ENCODE measurements at regions not wholly inside any gene's neighbourhood (a gene's known extent, or its start where the extent isn't known, plus 50 kb on each side); places are given as distances from the start of the nearest gene placed in this dataset.

GRCh38 chr2:240210198-240210965, 69.9 kb upstream of the OTOS start:
- DNase-seq, result no peak

GRCh38 chr2:240211096-240211495, 70.6 kb upstream of the OTOS start:
- DNase-seq, result no peak

- DNase-seq, result no peak
Measured at GRCh38 chr2:240211598-240212424, 71.4 kb upstream of the OTOS start.

GRCh38 chr2:240212425-240213225, 72.2 kb upstream of the OTOS start:
- no peak for DNase-seq

- DNase-seq, result no peak
Measured at GRCh38 chr2:240213226-240213475, 72.7 kb upstream of the OTOS start.

GRCh38 chr2:240213476-240214421, 73.3 kb upstream of the OTOS start:
- no peak for DNase-seq

GRCh38 chr2:240214790-240215675, 74.6 kb upstream of the OTOS start:
- no peak for DNase-seq

GRCh38 chr2:240215676-240216051, 75.2 kb upstream of the OTOS start:
- DNase-seq, result no peak

- DNase-seq, result no peak
Measured at GRCh38 chr2:240216167-240216566, 75.7 kb upstream of the OTOS start.

GRCh38 chr2:240217431-240218301, 77.2 kb upstream of the OTOS start:
- no peak for DNase-seq

GRCh38 chr2:240219208-240219890, 78.9 kb upstream of the OTOS start:
- DNase-seq, result no peak

- no peak for DNase-seq
Measured at GRCh38 chr2:240220371-240220770, 79.9 kb upstream of the OTOS start.

- no peak for DNase-seq
Measured at GRCh38 chr2:240223631-240224030, 83.2 kb upstream of the OTOS start.

- no peak for DNase-seq
Measured at GRCh38 chr2:240224676-240225075, 84.2 kb upstream of the OTOS start.

GRCh38 chr2:240225131-240225530, 84.7 kb upstream of the OTOS start:
- DNase-seq, result no peak

GRCh38 chr2:240225660-240226475, 85.4 kb upstream of the OTOS start:
- DNase-seq, result no peak

GRCh38 chr2:240226672-240227537, 86.4 kb upstream of the OTOS start:
- DNase-seq, result no peak

Measured in NCI-H446 (cell line).